IMR-90 (cell line): ENCODE measurements at regions not wholly inside any gene's neighbourhood (a gene's known extent, or its start where the extent isn't known, plus 50 kb on each side); places are given as distances from the start of the nearest gene placed in this dataset.

Experiments
- ATAC-seq: fragments of 200-7000 bp; cut with Tn5 transposase; 2 replicates; pipeline ENCODE4 v1.9.1; 2020; ENCODE audit warnings: low read depth, mild to moderate bottlenecking, moderate library complexity
- BruUV-seq: library from RNA; stranded (reverse); fragments of 400-500 nt; replicated peaks from 2 replicates; lab custom pipeline; 2021; lab: Mats Ljungman, UMichigan
- CTCF ChIA-PET: fragments of 300-600 bp; formaldehyde crosslinking; extraction: SDS; loops from one replicate; lab custom pipeline; 2021; ENCODE audit warnings: antibody characterized with exemption; lab: Yijun Ruan, JAX
- POLR2A ChIA-PET: fragments of 300-600 bp; sonication (Branson Sonifier 250); formaldehyde crosslinking; loops from one replicate; lab custom pipeline; 2022; ENCODE audit warnings: antibody characterized with exemption; ENCODE audit not compliant: unreplicated experiment; lab: Charles Lee
- DNase-seq: peaks from one replicate; pipeline ENCODE4 v3.0.0; 2013
- H2AFZ ChIP-seq: replicated peaks from 2 replicates; pipeline ENCODE3; 2013; ENCODE audit warnings: low read length, mild to moderate bottlenecking; ENCODE audit not compliant: poor library complexity
- H2AK5ac ChIP-seq: 2 replicates; pipeline ENCODE4 v1.6.1; 2013; ENCODE audit warnings: low read depth, low read length, inconsistent platforms
- H2AK9ac ChIP-seq: replicated peaks from 2 replicates; pipeline ENCODE3; 2013; ENCODE audit warnings: mild to moderate bottlenecking, low read depth, low read length, moderate library complexity; ENCODE audit not compliant: poor library complexity
- H2BK120ac ChIP-seq: 2 replicates; pipeline ENCODE4 v1.6.1; 2013; ENCODE audit warnings: low read depth, low read length, inconsistent platforms
- H2BK15ac ChIP-seq: 3 replicates; pipeline ENCODE4 v1.6.1; 2013; ENCODE audit warnings: low read depth, low read length, inconsistent platforms
- H2BK20ac ChIP-seq: 2 replicates; pipeline ENCODE4 v1.6.1; 2013; ENCODE audit warnings: low read depth, mild to moderate bottlenecking, inconsistent platforms, low read length, moderate library complexity
- H2BK5ac ChIP-seq: 2 replicates; pipeline ENCODE4 v1.6.1; 2013; ENCODE audit warnings: mild to moderate bottlenecking, low read depth, low read length, inconsistent platforms; ENCODE audit not compliant: poor library complexity, severe bottlenecking
- H3K14ac ChIP-seq: replicated peaks from 2 replicates; pipeline ENCODE4 v1.6.1; 2013; ENCODE audit warnings: low read depth, low read length, inconsistent platforms
- H3K18ac ChIP-seq: 2 replicates; pipeline ENCODE4 v1.6.1; 2013; ENCODE audit warnings: low read depth, low read length, control low read depth
- H3K23ac ChIP-seq: 2 replicates; pipeline ENCODE4 v1.6.1; 2013; ENCODE audit warnings: low read depth, low read length, inconsistent platforms
- H3K27ac ChIP-seq: 2 replicates; pipeline ENCODE4 v1.5.1; 2013; ENCODE audit warnings: mild to moderate bottlenecking, control low read depth, low read length; ENCODE audit not compliant: insufficient read depth
- H3K27me3 ChIP-seq: 2 replicates; pipeline ENCODE4 v1.6.1; 2013; ENCODE audit warnings: low read length; ENCODE audit not compliant: control insufficient read depth, insufficient read depth
- H3K36me3 ChIP-seq: 2 replicates; pipeline ENCODE4 v1.6.1; 2013; ENCODE audit warnings: low read length, mixed read lengths; ENCODE audit not compliant: control insufficient read depth, insufficient read depth
- H3K4ac ChIP-seq: 2 replicates; pipeline ENCODE4 v1.6.1; 2013; ENCODE audit warnings: low read depth, low read length, inconsistent platforms
- H3K4me1 ChIP-seq: 2 replicates; pipeline ENCODE4 v1.6.1; 2013; ENCODE audit warnings: low read length, mixed read lengths; ENCODE audit not compliant: control insufficient read depth, insufficient read depth
- H3K4me2 ChIP-seq: 2 replicates; pipeline ENCODE4 v1.6.1; 2013; ENCODE audit warnings: low read depth, mild to moderate bottlenecking, control low read depth, low read length, moderate library complexity
- H3K4me3 ChIP-seq: 2 replicates; pipeline ENCODE4 v1.5.1; 2013; ENCODE audit warnings: low read depth, mild to moderate bottlenecking, control low read depth, low read length, moderate library complexity; ENCODE audit not compliant: insufficient read depth
- H3K56ac ChIP-seq: 2 replicates; pipeline ENCODE4 v1.6.1; 2013; ENCODE audit warnings: low read length, inconsistent platforms; ENCODE audit not compliant: insufficient read depth; ENCODE audit errors: extremely low read depth
- H3K79me1 ChIP-seq, 2 experiments: 2 replicates each; pipeline ENCODE4 v1.6.1; 2013; ENCODE audit warnings: low read length in 2 of 2, inconsistent platforms in 1 of 2, low read depth in 1 of 2
- H3K9ac ChIP-seq: 2 replicates; pipeline ENCODE4 v1.6.1; 2013; ENCODE audit warnings: low read depth, low read length, control low read depth
- H3K9me1 ChIP-seq: 2 replicates; pipeline ENCODE4 v1.6.1; 2013; ENCODE audit warnings: low read length, inconsistent platforms; ENCODE audit not compliant: insufficient read depth
- H3K9me3 ChIP-seq: 2 replicates; pipeline ENCODE4 v1.6.1; 2013; ENCODE audit warnings: low read length; ENCODE audit not compliant: control insufficient read depth, insufficient read depth
- H4K20me1 ChIP-seq: 2 replicates; pipeline ENCODE4 v1.6.1; 2013; ENCODE audit warnings: low read length, inconsistent platforms; ENCODE audit not compliant: insufficient read depth
- H4K5ac ChIP-seq: 2 replicates; pipeline ENCODE4 v1.6.1; 2013; ENCODE audit warnings: mild to moderate bottlenecking, low read depth, low read length, control low read depth
- H4K8ac ChIP-seq, 2 experiments: 2 replicates each; pipeline ENCODE4 v1.6.1; 2013; ENCODE audit warnings: low read depth in 2 of 2, low read length in 2 of 2, control low read depth in 1 of 2, inconsistent platforms in 1 of 2
- H4K91ac ChIP-seq: 2 replicates; pipeline ENCODE4 v1.6.1; 2013; ENCODE audit warnings: low read depth, low read length, inconsistent platforms; ENCODE audit not compliant: insufficient read depth
- CEBPB ChIP-seq: IDR thresholded peaks from 2 replicates; pipeline ENCODE4 v1.6.1; 2012; ENCODE audit warnings: low read depth, low read length, improper control_type of control experiment
- CHD1 ChIP-seq: IDR thresholded peaks from 2 replicates; pipeline ENCODE4 v1.6.1; 2012; ENCODE audit warnings: low read depth, low read length, improper control_type of control experiment
- NFE2L2 ChIP-seq: fragments of 150-350 bp; IDR thresholded peaks from 2 replicates; pipeline ENCODE4 v1.6.1; 2016; ENCODE audit warnings: low read depth, mild to moderate bottlenecking, low read length
- POLR2A ChIP-seq: IDR thresholded peaks from 2 replicates; pipeline ENCODE4 v1.6.1; 2012; ENCODE audit warnings: mild to moderate bottlenecking, low read depth, low read length
- RAD21 ChIP-seq: IDR thresholded peaks from 2 replicates; pipeline ENCODE4 v1.6.1; 2012; ENCODE audit warnings: low read length, improper control_type of control experiment
- RCOR1 ChIP-seq: IDR thresholded peaks from 2 replicates; pipeline ENCODE4 v1.6.1; 2012; ENCODE audit warnings: mild to moderate bottlenecking, low read length, improper control_type of control experiment; ENCODE audit not compliant: insufficient replicate concordance
- RFX5 ChIP-seq: IDR thresholded peaks from 2 replicates; pipeline ENCODE4 v1.8.0; 2012; ENCODE audit warnings: low read depth, mild to moderate bottlenecking, low read length, moderate library complexity
- SMC3 ChIP-seq: fragments of 150-350 bp; IDR thresholded peaks from 2 replicates; pipeline ENCODE4 v1.6.1; 2016; ENCODE audit warnings: low read depth, mild to moderate bottlenecking, antibody characterized with exemption, low read length, moderate library complexity
- WGBS, 2 experiments: methylation state at CpG; one replicate each; pipeline versions ENCODE4 v1.1.5 to v1.1.7; 2013; ENCODE audit warnings: missing lambda C conversion rate in 2 of 2; ENCODE audit not compliant: insufficient read length in 1 of 2; ENCODE audit errors: extremely low coverage in 2 of 2; 5-methylcytosine and 5-hydroxymethylcytosine counted together
- dilution Hi-C: fragments of 300-500 bp; cut with HindIII; formaldehyde crosslinking; loops from one replicate; pipeline ENCODE4 v1.14.3; 2018; ENCODE audit warnings: low sequenced_read_pairs; ENCODE audit not compliant: unreplicated experiment
- in situ Hi-C: fragments of 300-500 bp; cut with MboI; formaldehyde crosslinking; loops from 3 replicates; pipeline ENCODE4 v1.14.3; 2019; ENCODE audit warnings: low sequenced_read_pairs, inconsistent platforms, mixed read lengths
- intact Hi-C: fragments of 100-400 bp; cut with micrococcal nuclease; formaldehyde crosslinking; loops from 2 replicates; pipeline ENCODE4 v1.10.0; 2022
- TF ChIP-seq, protein P1 (sequence below): fragments of 150-350 bp; IDR thresholded peaks from 2 replicates; pipeline ENCODE4 v1.6.1; 2017; ENCODE audit warnings: mild to moderate bottlenecking, antibody characterized with exemption, low read length, low read depth
- TF ChIP-seq, protein P2 (sequence below): conservative IDR thresholded peaks from 2 replicates; pipeline ENCODE4 v1.5.1; 2012; ENCODE audit warnings: mild to moderate bottlenecking, low read depth, low read length, improper control_type of control experiment
- TF ChIP-seq, protein P3 (sequence below): fragments of 150-350 bp; IDR thresholded peaks from 2 replicates; pipeline ENCODE4 v1.6.1; 2016; ENCODE audit warnings: low read depth, mild to moderate bottlenecking, low read length, moderate library complexity, borderline replicate concordance

DNA sequence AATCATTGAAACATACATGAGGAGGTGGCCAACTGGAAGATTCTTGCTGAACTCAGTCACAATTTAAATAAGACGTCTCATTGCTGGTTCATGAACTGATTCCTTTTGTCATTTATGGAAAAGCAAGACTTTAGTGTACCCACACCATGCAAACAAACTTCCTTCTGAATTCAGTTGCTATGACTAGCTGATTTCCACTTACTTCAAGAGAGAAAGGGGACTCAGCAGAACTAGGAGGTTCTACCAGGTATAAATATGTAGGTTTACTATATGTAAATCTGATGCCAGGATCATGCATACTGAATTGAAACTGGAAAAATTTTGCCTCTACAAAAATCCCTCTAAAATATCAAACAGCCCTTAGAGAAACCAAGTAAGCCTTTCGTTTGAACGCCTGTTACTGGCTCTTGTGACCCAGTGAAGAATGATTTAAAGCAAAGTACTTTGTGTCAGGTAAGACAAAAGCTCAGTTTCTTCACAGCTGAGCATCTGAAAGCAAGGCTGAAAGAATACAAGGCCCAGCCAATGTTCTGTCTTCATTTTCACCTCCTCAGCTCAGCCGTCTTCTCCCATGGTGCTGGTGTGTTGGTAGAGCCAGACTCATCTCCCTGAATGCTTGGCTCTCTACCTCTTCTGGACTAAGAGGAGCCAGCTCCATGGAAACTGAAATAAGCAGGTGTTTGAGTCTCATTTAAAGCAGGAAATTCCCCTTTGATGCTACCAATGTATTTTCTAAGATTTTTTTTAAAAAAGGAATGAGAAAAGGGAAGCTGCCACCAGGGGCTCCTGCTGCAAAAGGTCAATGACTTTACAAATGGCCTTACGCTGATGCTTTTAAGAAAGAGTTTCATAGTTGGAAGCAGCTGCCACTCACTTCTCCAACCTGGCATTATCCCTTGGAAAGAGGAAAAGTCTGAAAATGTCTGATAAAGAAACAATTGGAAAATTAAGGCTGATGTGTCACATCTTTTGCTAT is 301.6 kb downstream of the EFHB start (continued):
- TF ChIP-seq, protein P1, sequence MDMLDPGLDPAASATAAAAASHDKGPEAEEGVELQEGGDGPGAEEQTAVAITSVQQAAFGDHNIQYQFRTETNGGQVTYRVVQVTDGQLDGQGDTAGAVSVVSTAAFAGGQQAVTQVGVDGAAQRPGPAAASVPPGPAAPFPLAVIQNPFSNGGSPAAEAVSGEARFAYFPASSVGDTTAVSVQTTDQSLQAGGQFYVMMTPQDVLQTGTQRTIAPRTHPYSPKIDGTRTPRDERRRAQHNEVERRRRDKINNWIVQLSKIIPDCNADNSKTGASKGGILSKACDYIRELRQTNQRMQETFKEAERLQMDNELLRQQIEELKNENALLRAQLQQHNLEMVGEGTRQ = no peak

DNA sequence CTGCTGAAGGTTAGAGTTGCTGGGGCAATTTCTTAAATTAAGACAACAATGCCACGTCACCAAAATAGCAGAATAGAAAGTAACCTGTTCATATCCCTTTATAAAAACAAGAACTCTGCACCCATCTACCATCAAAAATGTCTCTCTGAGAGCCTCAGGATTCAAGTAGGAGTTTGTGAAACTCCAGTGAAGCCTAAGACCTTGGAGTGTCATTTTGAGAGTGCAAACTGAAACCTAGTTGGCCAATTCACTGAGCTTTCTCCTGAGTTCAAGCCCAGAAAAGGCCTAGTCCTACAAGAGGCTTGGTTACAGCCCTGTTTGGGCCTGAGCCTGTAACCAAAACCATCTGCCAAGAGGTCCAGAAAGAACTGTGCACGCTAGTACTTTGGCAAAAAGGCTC is 335.1 kb downstream of the EFHB start:
- no peak overlapping the region for H3K27ac ChIP-seq
- H3K9ac ChIP-seq = no peak overlapping the region
- no peaks in the 10 kb centered on the region for H3K4me1 ChIP-seq
- H2BK5ac ChIP-seq = no peak overlapping the region
- H2AK5ac ChIP-seq = no peak overlapping the region
- WGBS, 2 experiments = 20% methylated on average over 1 of the region's 2 CpGs; no CpG with 5 or more reads in 1 of the 2 experiments
- intact Hi-C loops (no loop called here), dilution Hi-C loops (no loop called here), in situ Hi-C loops (no loop called here)
- no peak overlapping the region for H4K5ac ChIP-seq
- BruUV-seq = no TSS peak
- H3K4me3 ChIP-seq = no peak overlapping the region
- H3K9me1 ChIP-seq = no peaks in the 10 kb centered on the region
- ChIA-PET CTCF (no interaction called here), POLR2A (no interaction called here)
- no peak overlapping the region for H3K56ac ChIP-seq
- no peaks in the 10 kb centered on the region for H3K79me1 ChIP-seq
- no peak overlapping the region for H2BK15ac ChIP-seq
- no peaks in the 10 kb centered on the region for H3K36me3 ChIP-seq
- no peaks in the 10 kb centered on the region for H4K20me1 ChIP-seq
- no peak overlapping the region for H2BK120ac ChIP-seq
- no peak overlapping the region for H3K4ac ChIP-seq
- no peak overlapping the region for H2AK9ac ChIP-seq
- no peak overlapping the region for H2BK20ac ChIP-seq
- H3K27me3 ChIP-seq = no peaks in the 10 kb centered on the region
- no peak overlapping the region for H3K18ac ChIP-seq
- H2AFZ ChIP-seq = no peak overlapping the region
- H4K91ac ChIP-seq = no peak overlapping the region
- no peak overlapping the region for H3K23ac ChIP-seq
- ATAC-seq (no peak), DNase-seq (no peak)
- H3K4me2 ChIP-seq = no peak overlapping the region
- H4K8ac ChIP-seq = no peak overlapping the region
- no peak overlapping the region for H3K14ac ChIP-seq
- peaks cover 2% of the 10 kb centered on the region; the same call in 1 of the 2 replicates for H3K9me3 ChIP-seq
- TF ChIP-seq CEBPB (no peak), CHD1 (no peak), NFE2L2 (no peak), RAD21 (no peak), RFX5 (no peak), SMC3 (no peak), RCOR1 (no peak), POLR2A (no peak)
- TF ChIP-seq, protein P2, sequence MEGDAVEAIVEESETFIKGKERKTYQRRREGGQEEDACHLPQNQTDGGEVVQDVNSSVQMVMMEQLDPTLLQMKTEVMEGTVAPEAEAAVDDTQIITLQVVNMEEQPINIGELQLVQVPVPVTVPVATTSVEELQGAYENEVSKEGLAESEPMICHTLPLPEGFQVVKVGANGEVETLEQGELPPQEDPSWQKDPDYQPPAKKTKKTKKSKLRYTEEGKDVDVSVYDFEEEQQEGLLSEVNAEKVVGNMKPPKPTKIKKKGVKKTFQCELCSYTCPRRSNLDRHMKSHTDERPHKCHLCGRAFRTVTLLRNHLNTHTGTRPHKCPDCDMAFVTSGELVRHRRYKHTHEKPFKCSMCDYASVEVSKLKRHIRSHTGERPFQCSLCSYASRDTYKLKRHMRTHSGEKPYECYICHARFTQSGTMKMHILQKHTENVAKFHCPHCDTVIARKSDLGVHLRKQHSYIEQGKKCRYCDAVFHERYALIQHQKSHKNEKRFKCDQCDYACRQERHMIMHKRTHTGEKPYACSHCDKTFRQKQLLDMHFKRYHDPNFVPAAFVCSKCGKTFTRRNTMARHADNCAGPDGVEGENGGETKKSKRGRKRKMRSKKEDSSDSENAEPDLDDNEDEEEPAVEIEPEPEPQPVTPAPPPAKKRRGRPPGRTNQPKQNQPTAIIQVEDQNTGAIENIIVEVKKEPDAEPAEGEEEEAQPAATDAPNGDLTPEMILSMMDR = no peak
- TF ChIP-seq, protein P1 = no peak
- TF ChIP-seq, protein P3, sequence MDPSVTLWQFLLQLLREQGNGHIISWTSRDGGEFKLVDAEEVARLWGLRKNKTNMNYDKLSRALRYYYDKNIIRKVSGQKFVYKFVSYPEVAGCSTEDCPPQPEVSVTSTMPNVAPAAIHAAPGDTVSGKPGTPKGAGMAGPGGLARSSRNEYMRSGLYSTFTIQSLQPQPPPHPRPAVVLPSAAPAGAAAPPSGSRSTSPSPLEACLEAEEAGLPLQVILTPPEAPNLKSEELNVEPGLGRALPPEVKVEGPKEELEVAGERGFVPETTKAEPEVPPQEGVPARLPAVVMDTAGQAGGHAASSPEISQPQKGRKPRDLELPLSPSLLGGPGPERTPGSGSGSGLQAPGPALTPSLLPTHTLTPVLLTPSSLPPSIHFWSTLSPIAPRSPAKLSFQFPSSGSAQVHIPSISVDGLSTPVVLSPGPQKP = no peak
